SH-SY5Y (cell line): ENCODE measurements at regions not wholly inside any gene's neighbourhood (a gene's known extent, or its start where the extent isn't known, plus 50 kb on each side); places are given as distances from the start of the nearest gene placed in this dataset.

Experiments used
- GATA2 ChIP-seq: IDR thresholded peaks from 2 replicates; pipeline ENCODE4 v1.6.1; 2011; ENCODE audit warnings: mild to moderate bottlenecking, low read depth, low read length
- GATA3 ChIP-seq: IDR thresholded peaks from 2 replicates; pipeline ENCODE4 v1.6.1; 2011; ENCODE audit warnings: low read depth, mild to moderate bottlenecking, low read length, moderate library complexity

- TF ChIP-seq GATA2 (no peak), GATA3 (no peak)
These were observed 767.1 kb upstream of the CDH7 start for GRCh38 chr18:64983497-64984238.
